GM23338 (cell line): ENCODE measurements at regions not wholly inside any gene's neighbourhood (a gene's known extent, or its start where the extent isn't known, plus 50 kb on each side); places are given as distances from the start of the nearest gene placed in this dataset.

Experiments used
- CREB1 ChIP-seq: fragments of 250-450 bp; sonication (Bioruptor Pico); IDR thresholded peaks from 2 replicates; pipeline ENCODE4 v1.5.0; 2020; ENCODE audit warnings: low read depth, mild to moderate bottlenecking, moderate library complexity
- EZH2phosphoT487 ChIP-seq: fragments of 200-600 bp; sonication (generic); IDR thresholded peaks from one replicate; pipeline ENCODE4 v1.8.1; 2018; ENCODE audit warnings: antibody characterized with exemption; ENCODE audit not compliant: unreplicated experiment
- JUNB ChIP-seq: IDR thresholded peaks from one replicate; pipeline ENCODE4 v1.6.1; 2016; ENCODE audit warnings: antibody characterized with exemption; ENCODE audit not compliant: unreplicated experiment
- POLR2AphosphoS5 ChIP-seq: IDR thresholded peaks from 2 replicates; pipeline ENCODE4 v1.6.1; 2016; ENCODE audit warnings: antibody characterized with exemption, low read depth
- TF ChIP-seq, protein P1 (sequence below), 2 experiments: fragments of 200-600 bp in 1 of 2; sonication (generic) in 1 of 2; conservative IDR thresholded peaks; 2 replicates each; pipeline versions ENCODE4 v1.5.1 to v1.6.1; 2016 to 2017; ENCODE audit warnings: antibody characterized with exemption in 2 of 2, low read depth in 2 of 2, mild to moderate bottlenecking in 2 of 2, moderate library complexity in 1 of 2
- TF ChIP-seq, protein P2 (sequence below): IDR thresholded peaks from 2 replicates; pipeline ENCODE4 v1.6.1; 2016; ENCODE audit warnings: antibody characterized with exemption

DNA sequence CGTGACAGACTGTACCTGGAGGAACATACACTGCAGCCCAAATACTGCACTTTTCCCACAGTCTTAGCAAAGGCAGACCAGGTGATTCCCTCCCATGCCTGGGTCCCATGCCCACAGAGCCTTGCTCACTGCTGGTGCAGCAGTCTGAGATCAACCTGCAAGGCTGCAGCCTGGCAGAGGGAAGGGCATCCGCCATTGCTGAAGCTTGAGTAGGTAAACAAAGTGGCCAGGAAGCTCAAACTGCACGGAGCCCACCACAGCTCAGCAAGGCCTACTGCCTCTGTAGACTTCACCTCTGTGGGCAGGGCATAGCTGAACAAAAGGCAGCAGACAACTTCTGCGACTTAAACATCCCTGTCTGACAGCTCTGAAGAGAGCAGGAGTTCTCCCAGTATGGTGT, 597.8 kb upstream of the MBL2 start:
- TF ChIP-seq JUNB (no peak), POLR2AphosphoS5 (no peak), CREB1 (no peak), EZH2phosphoT487 (no peak)
- TF ChIP-seq, protein P1, sequence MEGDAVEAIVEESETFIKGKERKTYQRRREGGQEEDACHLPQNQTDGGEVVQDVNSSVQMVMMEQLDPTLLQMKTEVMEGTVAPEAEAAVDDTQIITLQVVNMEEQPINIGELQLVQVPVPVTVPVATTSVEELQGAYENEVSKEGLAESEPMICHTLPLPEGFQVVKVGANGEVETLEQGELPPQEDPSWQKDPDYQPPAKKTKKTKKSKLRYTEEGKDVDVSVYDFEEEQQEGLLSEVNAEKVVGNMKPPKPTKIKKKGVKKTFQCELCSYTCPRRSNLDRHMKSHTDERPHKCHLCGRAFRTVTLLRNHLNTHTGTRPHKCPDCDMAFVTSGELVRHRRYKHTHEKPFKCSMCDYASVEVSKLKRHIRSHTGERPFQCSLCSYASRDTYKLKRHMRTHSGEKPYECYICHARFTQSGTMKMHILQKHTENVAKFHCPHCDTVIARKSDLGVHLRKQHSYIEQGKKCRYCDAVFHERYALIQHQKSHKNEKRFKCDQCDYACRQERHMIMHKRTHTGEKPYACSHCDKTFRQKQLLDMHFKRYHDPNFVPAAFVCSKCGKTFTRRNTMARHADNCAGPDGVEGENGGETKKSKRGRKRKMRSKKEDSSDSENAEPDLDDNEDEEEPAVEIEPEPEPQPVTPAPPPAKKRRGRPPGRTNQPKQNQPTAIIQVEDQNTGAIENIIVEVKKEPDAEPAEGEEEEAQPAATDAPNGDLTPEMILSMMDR (conservative IDR thresholded peaks at IDR 0.05; ENCODE audit: low read depth in 2 of 2), result no peak
- TF ChIP-seq, protein P2, sequence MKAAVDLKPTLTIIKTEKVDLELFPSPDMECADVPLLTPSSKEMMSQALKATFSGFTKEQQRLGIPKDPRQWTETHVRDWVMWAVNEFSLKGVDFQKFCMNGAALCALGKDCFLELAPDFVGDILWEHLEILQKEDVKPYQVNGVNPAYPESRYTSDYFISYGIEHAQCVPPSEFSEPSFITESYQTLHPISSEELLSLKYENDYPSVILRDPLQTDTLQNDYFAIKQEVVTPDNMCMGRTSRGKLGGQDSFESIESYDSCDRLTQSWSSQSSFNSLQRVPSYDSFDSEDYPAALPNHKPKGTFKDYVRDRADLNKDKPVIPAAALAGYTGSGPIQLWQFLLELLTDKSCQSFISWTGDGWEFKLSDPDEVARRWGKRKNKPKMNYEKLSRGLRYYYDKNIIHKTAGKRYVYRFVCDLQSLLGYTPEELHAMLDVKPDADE, result no peak
